GM19455 (cell line): ENCODE measurements at regions not wholly inside any gene's neighbourhood (a gene's known extent, or its start where the extent isn't known, plus 50 kb on each side); places are given as distances from the start of the nearest gene placed in this dataset.
"Not testable (repeated sequence)": the region's sequence is repeated elsewhere in the genome, so short reads cannot be mapped to it uniquely, and the experiment has no call there.

Source experiments
- ATAC-seq: cut with Tn5 transposase; IDR thresholded peaks from one replicate; pipeline ENCODE4 v1.9.1; 2021; ENCODE audit not compliant: unreplicated experiment

DNA sequence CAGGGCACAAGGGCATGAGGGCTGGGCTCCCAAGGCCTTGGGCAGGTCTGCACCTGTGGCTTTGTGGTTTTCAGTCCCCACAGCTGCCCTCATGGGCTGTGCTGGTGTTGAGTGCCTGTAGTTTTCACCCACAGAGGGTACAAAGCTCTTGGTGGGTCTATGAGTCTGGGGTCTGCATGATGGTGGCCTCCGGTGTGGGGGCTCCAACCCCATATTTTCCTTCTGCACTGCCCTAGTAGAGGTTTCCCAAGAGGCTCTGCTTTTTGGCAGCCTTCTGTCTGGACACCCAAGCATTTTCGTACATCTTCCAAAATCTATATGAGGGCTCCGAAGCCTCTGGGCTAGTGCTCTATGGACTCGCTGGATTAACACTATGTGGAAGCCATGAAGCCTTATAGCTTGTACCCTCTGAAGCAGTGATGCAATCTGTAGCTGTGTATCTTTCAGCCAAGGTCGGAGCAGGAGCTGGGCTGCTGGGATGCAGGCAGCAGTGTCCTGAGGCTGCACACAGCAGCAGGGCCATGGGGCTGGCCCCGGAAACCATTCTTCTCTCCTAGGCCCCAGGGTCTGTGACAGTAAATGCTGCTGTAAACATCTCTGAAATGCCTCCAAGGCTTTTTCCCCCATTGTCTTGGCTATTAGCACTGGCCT, 240.3 kb downstream of the CWH43 start:
- ATAC-seq: not testable (repeated sequence)

DNA sequence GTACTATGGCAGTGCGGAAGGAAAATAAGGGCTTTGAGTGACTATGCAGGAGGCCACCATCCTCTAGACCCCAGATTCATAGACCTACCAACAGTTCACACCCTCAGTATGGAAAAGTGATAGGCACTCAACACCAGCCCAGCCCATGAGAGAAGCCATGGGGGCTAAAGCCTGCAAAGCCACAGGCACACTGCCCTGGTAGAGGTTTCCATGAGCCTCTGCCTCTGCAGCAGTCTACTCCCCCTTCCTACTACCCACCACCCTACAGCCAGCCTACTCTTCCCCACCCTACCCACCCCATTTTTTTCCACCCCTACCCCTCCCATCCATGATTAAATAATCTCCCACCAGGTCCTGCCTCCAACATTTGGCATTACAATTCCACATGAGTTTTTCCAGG, 241.9 kb downstream of the CWH43 start:
- ATAC-seq: not testable (repeated sequence)

DNA sequence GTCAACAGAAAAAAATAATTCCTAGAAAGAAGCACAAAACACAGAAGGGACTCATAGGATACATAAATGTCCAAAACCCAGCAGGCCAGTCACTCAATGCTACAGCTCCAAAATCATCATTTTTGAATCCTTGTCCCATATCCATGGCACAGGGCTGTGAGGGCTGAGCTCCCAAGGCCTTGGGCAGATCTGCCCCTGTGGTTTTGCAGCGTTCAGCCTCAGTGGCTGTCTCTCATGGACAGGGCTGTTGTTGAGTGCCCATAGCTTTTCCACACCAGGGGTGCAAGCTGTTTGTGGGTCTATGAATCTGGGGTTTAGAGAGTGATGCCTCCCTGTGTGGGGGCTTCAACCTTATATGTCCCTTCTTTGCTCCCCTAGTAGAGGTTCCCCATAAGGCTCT, 243.2 kb downstream of the CWH43 start:
- not testable (repeated sequence) for ATAC-seq

DNA sequence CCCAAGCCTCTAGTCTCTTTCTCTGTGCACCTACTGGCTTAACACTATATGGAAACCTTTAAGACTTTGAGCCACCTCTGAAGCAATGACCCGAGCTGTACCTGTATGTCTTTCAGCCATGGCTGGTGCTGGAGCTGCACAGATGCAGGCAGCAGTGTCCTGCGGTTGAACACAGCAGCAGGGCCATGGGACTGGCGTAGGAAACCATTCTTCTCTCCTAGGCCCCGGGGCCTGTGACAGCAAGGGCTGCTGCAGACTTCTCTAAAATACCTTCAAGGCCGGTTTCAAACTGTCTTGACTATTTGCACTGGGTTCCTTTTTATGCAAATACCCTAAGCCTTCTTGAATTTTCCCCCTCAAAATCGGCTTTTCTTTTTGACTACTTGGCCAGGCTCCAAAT, 243.6 kb downstream of the CWH43 start:
- not testable (repeated sequence) for ATAC-seq

DNA sequence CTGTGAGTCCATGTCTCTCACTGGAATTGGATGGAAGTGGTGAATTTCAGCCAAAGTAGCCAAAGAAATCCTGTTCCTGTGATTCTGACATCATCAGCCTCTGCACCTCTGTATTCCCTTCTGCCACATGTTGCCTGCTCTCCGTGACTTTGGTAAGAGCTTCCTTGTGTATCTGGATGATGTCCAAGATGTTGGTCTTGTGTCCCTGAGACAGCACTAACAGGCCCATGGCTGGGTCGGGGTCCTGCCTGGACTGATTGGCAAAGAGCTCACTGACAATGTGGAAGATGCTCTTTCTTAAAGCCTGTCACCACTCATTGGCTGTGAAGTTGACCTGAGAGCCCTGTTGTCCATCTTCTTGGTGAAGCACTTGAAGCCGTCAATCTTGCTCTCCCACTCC, 247.3 kb downstream of the CWH43 start:
- ATAC-seq: not testable (repeated sequence)

DNA sequence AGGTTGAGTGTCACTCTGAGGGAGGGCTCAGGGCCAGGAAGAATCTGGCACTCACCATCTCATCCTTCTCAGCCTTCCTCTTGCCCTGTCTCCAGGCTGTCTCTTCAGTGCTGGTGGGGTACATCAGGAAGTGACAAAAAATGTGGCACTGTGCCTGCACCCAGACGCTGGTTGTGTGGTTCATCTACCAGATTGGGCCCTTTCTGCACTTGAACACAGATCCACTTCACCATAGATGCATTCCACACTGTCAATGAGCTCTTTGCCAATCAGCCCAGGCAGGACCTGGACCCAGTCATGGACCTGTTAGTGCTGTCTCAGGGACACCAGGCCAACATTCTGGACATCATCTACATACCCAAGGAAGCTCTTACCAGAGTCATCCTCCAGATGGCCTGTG, 247.7 kb downstream of the CWH43 start:
- not testable (repeated sequence) for ATAC-seq

DNA sequence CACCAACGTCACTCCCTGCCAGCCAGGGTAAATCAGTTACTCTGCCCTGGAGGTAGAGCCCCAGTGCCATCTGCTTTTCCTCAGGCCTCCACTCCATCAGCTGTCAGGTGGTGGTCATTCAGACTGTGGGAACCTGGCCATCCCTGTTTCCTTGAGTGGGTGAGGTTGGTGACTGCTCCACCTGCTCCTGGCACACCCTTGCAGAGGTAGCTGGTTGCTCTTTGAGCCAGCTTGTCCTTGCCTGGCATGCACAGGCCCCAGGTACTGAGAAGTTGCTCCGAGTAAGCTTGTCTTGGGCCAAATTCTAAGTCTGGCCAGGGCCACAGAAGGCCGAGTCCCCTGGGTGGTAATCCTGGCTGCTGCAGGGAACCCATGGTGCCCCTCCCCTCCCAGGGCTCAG, 248.3 kb downstream of the CWH43 start:
- not testable (repeated sequence) for ATAC-seq

DNA sequence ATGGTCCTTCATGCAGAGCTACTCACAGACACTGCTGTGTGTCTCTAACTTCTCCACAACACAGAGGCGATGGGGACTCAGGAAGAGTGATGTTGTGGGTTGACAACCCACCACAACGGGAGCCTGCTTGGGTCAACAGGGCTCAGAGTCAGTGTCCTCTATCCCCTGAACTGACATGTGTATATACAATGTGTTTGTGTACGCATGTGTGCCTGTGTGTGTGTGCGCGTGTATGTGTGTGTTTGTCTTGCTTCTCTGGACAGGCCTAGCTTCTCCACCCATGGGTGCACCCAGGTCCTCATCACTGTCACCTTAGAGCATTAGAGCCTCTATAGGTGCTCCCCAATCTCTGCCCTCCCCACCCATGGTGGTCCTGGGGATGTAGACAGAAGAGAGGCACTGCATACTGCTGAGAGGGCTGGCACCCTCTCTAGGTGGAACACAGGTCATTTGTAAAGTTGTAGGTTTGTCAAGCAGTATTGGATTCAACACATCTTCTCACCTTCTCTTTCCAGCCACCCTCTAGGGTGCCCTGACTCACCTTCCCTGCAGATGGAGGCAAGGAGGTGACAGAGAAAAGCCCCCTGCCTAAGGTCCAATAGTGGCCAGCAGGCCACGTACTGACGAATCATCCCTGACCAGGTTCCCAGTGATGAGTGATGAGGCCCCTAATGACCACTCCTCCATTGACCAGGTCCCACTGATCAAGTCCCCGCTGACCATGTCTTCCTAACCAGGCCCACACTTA, 249.5 kb downstream of the CWH43 start:
- not testable (repeated sequence) for ATAC-seq

DNA sequence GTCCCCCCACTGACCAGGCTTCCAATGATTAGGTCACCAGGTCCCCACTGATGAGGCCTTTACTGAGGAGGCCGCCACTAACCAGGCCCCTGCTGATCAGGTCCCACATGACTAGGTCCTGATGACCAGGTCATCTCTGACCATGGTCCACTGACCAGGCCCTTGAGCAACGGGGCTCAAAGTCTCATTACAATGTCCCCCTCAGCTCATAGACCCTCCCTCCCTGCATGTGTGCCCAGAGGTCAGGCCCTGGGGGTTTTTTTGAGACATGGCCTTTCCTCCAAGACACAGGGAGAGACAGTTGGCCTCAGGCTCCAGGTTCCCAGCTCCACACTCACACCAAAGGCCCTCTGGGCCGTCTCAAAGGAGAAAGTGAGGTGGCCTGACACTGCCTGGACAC, 250.4 kb downstream of the CWH43 start:
- not testable (repeated sequence) for ATAC-seq

DNA sequence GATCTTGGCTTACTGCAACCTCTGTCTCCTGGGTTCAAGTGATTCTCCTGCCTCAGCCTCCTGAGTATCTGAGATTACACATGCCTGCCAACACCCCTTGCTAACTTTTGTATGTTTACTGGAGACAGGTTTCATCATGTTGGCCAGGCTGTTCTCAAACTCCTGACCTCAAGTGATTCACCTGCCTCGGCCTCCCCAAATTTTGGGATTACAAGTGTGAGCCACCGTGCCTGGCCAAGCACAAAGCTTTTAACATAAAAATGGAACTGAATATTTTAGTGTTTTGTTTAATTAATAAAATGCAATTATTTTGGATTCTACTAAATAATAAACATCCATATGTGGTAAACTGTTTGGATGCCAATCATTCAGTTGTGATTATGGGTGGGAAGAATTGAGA, 255.2 kb downstream of the CWH43 start:
- not testable (repeated sequence) for ATAC-seq

DNA sequence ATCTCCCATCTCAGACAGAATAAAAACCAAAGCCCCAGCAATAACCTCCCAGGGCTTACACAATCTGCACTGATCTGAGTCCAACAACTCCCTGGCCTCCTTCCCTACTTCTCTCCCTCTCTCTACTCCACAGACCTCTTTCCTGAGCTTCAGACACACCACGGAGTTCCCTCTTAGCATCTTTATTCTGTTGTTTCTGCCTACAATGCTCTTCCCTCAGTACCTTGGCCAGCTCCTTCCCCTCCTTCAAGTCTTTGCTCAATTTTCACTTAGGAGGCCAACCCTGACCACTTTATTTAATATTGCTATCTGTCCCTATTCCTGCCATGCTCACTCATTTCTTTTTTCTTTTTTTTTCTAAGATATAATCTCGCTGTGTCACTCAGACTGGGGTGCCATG, 276.7 kb downstream of the CWH43 start:
- not testable (repeated sequence) for ATAC-seq

DNA sequence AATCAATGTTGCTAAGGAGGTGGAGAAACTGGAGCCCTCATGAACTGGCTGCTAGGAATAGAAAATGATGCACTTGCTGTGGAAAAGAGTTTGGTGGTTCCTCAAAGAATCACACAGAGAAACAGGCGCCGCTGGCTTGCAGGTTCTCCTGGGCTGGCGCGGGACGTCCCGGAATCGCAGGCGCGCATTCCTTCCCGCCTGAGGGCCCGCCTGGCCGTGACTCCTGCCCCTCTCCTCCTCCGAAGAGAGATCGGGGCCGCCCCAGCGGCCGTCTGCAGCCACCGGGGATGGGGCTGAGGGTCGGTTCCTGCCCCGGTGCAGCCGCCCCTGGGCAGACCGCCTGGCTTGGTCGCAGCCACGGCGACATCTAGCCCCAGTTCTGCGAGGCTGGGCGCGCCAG, 284.4 kb downstream of the CWH43 start:
- not testable (repeated sequence) for ATAC-seq

DNA sequence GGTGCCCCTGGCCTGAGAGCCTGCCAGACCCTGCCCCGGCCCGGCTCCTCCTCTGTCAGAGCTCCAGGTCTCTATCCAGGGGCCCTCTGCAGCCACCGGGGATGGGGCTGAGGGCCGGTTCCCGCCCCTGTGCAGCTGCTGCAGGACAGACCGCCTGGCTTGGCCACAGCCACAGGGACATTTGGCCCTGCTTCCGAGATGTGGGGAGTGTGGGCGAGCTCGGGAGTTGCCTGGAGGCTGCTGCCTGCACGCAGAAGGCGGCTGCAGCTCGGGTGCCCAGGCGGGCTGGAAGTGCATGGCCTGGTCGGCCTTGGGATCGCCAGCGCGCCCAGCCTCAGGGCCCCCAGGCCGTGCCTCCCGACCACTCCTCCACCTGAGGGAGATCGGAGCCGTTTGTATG, 284.8 kb downstream of the CWH43 start:
- ATAC-seq: not testable (repeated sequence)

DNA sequence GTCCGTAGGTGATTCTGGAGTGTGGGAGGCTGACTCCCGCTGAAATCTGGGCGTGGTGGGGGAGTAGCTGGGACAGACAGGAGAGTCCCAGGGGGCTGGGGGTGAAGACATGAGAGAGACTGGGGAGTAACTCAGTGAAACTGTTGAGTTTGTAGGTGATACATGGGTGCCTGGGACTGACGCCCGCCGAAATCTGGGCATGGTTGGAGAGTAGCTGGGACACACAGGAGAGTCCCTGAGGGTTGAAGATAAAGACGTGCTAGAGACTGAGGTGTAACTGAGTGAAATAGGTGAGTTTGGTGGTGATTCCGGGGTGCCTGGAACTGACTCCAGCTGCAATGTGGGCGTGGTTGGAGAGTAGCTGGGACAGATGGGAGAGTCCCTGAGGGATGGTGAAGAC, 299.8 kb downstream of the CWH43 start:
- not testable (repeated sequence) for ATAC-seq

DNA sequence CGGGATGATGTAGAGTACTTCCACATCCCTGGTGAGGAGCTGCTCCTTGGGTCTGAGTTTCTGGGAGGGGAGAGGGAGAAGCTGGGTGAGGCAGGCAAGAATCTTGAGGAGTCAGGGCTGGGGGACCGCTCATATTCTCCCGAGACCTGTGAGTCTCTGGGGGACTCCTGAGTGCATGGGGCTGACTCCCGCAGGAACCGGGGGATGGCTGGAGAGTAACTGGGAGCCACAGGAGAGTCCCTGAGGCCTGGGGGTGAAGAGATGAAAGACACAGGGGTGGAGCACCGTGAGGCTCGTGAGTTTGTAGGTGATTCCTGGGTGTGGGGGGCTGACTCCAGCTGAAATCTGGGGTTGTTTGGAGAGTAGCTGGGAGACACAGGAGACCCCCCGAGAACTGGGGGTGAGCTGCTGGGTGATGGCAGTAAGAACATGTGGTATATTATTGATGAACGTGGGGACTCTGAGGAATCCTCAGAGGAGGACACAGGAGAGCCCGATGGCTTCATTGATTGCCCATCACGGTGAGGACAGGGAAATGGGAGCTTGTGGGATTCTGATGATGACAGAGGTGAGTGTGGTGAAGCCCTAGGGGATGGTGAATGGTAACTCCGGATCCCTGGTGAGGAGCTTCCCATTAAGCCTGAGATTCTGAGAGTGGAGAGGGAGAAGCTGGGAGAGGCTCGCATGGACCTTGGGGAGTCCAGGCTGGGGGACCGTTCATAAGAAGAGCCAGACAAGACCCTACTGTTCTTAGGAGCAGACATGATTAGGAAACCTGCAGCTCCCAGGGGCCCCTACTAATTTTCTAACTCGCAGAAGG, 301.1 kb downstream of the CWH43 start:
- not testable (repeated sequence) for ATAC-seq

DNA sequence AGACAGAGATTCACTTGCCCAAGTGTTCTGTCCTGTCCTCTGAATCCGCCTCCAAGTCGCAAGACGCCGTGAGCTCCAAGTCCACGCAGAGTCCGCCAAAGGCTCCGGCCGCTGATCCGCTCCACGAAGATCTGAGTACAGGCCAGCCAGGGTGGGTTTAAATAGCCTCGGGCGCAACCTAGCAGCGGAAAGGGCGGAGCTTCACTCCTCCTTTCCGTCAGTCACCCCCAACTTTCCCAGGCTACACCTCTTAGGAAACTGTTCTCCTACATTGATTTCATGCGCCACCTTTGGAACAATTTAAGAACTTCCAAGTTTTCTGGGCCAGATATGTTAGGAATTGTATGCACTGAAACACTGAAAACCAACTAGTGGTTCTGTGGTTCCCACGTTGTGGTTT, 301.8 kb downstream of the CWH43 start:
- ATAC-seq: not testable (repeated sequence)

DNA sequence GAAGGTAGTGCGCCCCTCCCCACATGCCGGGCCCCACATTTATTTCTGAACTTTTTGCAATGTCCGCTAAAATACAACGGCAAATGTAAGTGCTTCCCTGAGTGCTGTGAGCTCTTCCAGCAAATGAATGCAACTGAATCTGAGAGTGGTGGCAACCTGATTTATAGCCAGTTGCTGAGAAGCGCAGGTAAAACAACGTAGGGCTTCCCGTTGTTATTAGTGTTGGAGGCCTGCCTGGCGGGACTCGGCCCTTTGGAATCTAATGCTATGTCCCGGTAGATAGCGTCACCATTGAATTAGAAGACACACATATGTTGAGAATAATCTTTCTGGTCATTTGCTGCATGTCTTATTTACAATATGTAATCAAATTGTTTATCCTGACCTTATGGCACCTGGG, 302.7 kb downstream of the CWH43 start:
- not testable (repeated sequence) for ATAC-seq

DNA sequence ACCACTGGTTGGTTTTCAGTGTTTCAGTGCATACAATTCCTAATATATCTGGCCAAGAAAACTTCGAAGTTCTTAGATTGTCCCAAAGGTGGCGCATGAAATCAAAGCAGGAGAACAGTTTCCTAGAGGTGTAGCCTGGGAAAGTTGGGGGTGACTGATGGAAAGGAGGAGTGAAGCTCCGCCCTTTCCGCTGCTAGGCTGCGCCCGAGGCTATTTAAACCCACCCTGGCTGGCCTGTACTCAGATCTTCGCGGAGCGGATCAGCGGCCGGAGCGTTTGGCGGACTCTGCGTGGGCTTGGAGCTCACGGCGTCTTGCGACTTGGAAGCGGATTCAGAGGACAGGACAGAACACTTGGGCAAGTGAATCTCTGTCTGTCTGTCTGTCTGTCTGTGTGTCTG, 328.7 kb downstream of the CWH43 start:
- ATAC-seq: not testable (repeated sequence)

DNA sequence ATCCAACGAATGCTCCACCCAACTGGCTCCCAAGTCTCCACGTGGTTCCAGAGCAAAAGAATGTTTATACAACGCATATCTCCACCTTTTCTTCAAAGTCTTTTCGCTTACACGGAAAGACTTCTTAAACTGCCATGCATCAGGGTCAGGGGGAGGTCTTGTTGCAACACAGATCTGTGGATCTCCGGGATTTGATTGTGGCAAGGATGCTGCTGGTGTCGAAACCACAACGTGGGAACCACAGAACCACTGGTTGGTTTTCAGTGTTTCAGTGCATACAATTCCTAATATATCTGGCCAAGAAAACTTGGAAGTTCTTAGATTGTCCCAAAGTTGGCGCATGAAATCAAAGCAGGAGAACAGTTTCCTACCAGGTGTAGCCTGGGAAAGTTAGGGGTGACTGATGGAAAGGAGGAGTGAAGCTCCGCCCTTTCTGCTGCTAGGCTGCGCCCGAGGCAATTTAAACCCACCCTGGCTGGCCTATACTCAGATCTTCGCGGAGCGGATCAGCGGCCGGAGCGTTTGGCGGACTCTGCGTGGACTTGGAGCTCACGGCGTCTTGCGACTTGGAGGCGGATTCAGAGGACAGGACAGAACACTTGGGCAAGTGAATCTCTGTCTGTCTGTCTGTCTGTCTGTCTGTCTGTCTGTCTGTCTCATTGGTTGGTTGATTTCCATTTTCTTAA, 334.8 kb downstream of the CWH43 start:
- ATAC-seq: not testable (repeated sequence)

DNA sequence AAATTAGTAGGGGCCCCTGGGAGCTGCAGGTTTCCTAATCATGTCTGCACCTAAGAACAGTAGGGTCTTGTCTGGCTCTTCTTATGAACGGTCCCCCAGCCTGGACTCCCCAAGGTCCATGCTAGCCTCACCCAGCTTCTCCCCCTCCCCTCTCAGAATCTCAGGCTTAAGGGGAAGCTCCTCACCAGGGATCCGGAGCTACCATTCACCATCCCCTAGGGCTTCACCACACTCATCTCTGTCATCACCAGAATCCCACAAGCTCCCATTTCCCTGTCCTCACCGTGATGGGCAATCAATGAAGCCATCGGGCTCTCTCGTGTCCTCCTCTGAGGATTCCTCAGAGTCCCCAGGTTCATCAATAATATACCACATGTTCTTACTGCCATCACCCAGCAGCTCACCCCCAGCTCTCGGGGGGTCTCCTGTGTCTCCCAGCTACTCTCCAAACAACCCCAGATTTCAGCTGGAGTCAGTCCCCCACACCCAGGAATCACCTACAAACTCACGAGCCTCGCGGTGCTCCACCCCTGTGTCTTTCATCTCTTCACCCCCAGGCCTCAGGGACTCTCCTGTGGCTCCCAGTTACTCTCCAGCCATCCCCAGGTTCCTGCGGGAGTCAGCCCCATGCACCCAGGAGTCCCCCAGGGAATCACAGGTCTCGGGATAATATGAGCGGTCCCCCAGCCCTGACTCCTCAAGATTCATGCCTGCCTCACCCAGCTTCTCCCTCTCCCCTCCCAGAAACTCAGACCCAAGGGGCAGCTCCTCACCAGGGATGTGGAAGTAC, 335.6 kb downstream of the CWH43 start:
- not testable (repeated sequence) for ATAC-seq
